ENCODE measurements at regions not wholly inside any gene's neighbourhood (a gene's known extent, or its start where the extent isn't known, plus 50 kb on each side); places are given as distances from the start of the nearest gene placed in this dataset.

- no peak for DNase-seq (ENCODE audit: low read depth in 4 of 4, low spot score in 3 of 4)
These were observed 209.1 kb downstream of the RAD51AP2 start for GRCh38 chr2:17309181-17309580.

- no peak for DNase-seq (ENCODE audit: low read depth in 4 of 4, low spot score in 3 of 4)
These were observed 211.5 kb downstream of the RAD51AP2 start for GRCh38 chr2:17306706-17307105.

GRCh38 chr2:17306219-17306618 is 212.0 kb downstream of the RAD51AP2 start:
- DNase-seq (ENCODE audit: low read depth in 4 of 4, low spot score in 3 of 4): no peak

GRCh38 chr2:17303521-17303920 is 214.7 kb downstream of the RAD51AP2 start:
- DNase-seq (ENCODE audit: low read depth in 4 of 4, low spot score in 3 of 4): no peak

- DNase-seq (ENCODE audit: low read depth in 4 of 4, low spot score in 3 of 4): no peak
These were observed 215.2 kb downstream of the RAD51AP2 start for GRCh38 chr2:17303054-17303453.

GRCh38 chr2:17302281-17302680 is 216.0 kb downstream of the RAD51AP2 start:
- DNase-seq (ENCODE audit: low read depth in 4 of 4, low spot score in 3 of 4): no peak

- DNase-seq (ENCODE audit: low read depth in 4 of 4, low spot score in 3 of 4): no peak
These were observed 216.8 kb downstream of the RAD51AP2 start for GRCh38 chr2:17301437-17301836.

GRCh38 chr2:17299891-17300540 is 218.2 kb downstream of the RAD51AP2 start:
- no peak for DNase-seq (ENCODE audit: low read depth in 4 of 4, low spot score in 3 of 4)

- DNase-seq (ENCODE audit: low read depth in 4 of 4, low spot score in 3 of 4): no peak
These were observed 219.8 kb downstream of the RAD51AP2 start for GRCh38 chr2:17298453-17298852.

- no peak for DNase-seq (ENCODE audit: low read depth in 4 of 4, low spot score in 3 of 4)
These were observed 221.6 kb downstream of the RAD51AP2 start for GRCh38 chr2:17296686-17297085.

GRCh38 chr2:17289669-17290068 is 228.6 kb downstream of the RAD51AP2 start:
- no peak for DNase-seq (ENCODE audit: low read depth in 4 of 4, low spot score in 3 of 4)

- no peak for DNase-seq (ENCODE audit: low read depth in 4 of 4, low spot score in 3 of 4)
These were observed 231.1 kb downstream of the RAD51AP2 start for GRCh38 chr2:17287183-17287582.

- DNase-seq (ENCODE audit: low read depth in 4 of 4, low spot score in 3 of 4): no peak
These were observed 235.4 kb downstream of the RAD51AP2 start for GRCh38 chr2:17282826-17283225.

- no peak for DNase-seq (ENCODE audit: low read depth in 4 of 4, low spot score in 3 of 4)
These were observed 236.0 kb downstream of the RAD51AP2 start for GRCh38 chr2:17282245-17282644.

GRCh38 chr2:17276220-17276619 is 242.0 kb downstream of the RAD51AP2 start:
- no peak for DNase-seq (ENCODE audit: low read depth in 4 of 4, low spot score in 3 of 4)

- DNase-seq (ENCODE audit: low read depth in 4 of 4, low spot score in 3 of 4): no peak
These were observed 245.4 kb downstream of the RAD51AP2 start for GRCh38 chr2:17272652-17273525.

GRCh38 chr2:17272170-17272569 is 246.1 kb downstream of the RAD51AP2 start:
- DNase-seq (ENCODE audit: low read depth in 4 of 4, low spot score in 3 of 4): no peak

GRCh38 chr2:17271416-17271815 is 246.8 kb downstream of the RAD51AP2 start:
- no peak for DNase-seq (ENCODE audit: low read depth in 4 of 4, low spot score in 3 of 4)

- no peak for DNase-seq (ENCODE audit: low read depth in 4 of 4, low spot score in 3 of 4)
These were observed 247.3 kb downstream of the RAD51AP2 start for GRCh38 chr2:17270894-17271293.

- no peak for DNase-seq (ENCODE audit: low read depth in 4 of 4, low spot score in 3 of 4)
These were observed 254.7 kb downstream of the RAD51AP2 start for GRCh38 chr2:17263570-17263968.

GRCh38 chr2:17262854-17263569 is 255.2 kb downstream of the RAD51AP2 start:
- DNase-seq (ENCODE audit: low read depth in 4 of 4, low spot score in 3 of 4): no peak
